H1 (cell line): ENCODE measurements at regions not wholly inside any gene's neighbourhood (a gene's known extent, or its start where the extent isn't known, plus 50 kb on each side); places are given as distances from the start of the nearest gene placed in this dataset.
"Not testable (repeated sequence)": the region's sequence is repeated elsewhere in the genome, so short reads cannot be mapped to it uniquely, and the experiment has no call there.

Source experiments
- CTCF ChIA-PET: fragments of 300-600 bp; sonication (Branson Sonifier 250); formaldehyde crosslinking; loops from one replicate; lab custom pipeline; 2021; ENCODE audit not compliant: partially characterized antibody; lab: Charles Lee
- POLR2A ChIA-PET: fragments of 300-600 bp; sonication (Branson Sonifier 250); formaldehyde crosslinking; loops from one replicate; lab custom pipeline; 2021; ENCODE audit warnings: inconsistent platforms; ENCODE audit not compliant: partially characterized antibody; lab: Charles Lee
- DNase-seq, 2 experiments: peaks; one replicate each; pipeline versions ENCODE4 v3.0.0 to v3.0.0-alpha.2; 2010 to 2022; ENCODE audit warnings: low spot score in 2 of 2, low read depth in 1 of 2, mixed read lengths in 1 of 2
- FAIRE-seq: peaks from 2 replicates; lab custom pipeline; 2011; peaks lifted over from hg19 to GRCh38; lab: Jason Lieb, UNC
- H2AFZ ChIP-seq: 2 replicates; pipeline ENCODE4 v1.8.1; 2012; ENCODE audit warnings: low read length, inconsistent platforms
- H2AK5ac ChIP-seq: 2 replicates; pipeline ENCODE4 v1.6.1; 2013; ENCODE audit warnings: low read depth, low read length
- H2BK120ac ChIP-seq: replicated peaks from 2 replicates; pipeline ENCODE3; 2013; ENCODE audit warnings: low read depth, low read length, inconsistent platforms
- H2BK12ac ChIP-seq: 2 replicates; pipeline ENCODE4 v1.6.1; 2013; ENCODE audit warnings: low read depth, low read length
- H2BK15ac ChIP-seq: 2 replicates; pipeline ENCODE4 v1.6.1; 2013; ENCODE audit warnings: low read length
- H2BK20ac ChIP-seq: 2 replicates; pipeline ENCODE4 v1.6.1; 2013; ENCODE audit warnings: low read length
- H2BK5ac ChIP-seq: 2 replicates; pipeline ENCODE4 v1.6.1; 2013; ENCODE audit warnings: low read depth, low read length
- H3K14ac ChIP-seq: 2 replicates; pipeline ENCODE4 v1.6.1; 2013; ENCODE audit warnings: inconsistent platforms; ENCODE audit not compliant: insufficient read length
- H3K18ac ChIP-seq: 2 replicates; pipeline ENCODE4 v1.6.1; 2013; ENCODE audit warnings: low read length; ENCODE audit errors: extremely low read depth
- H3K23ac ChIP-seq: 2 replicates; pipeline ENCODE4 v1.6.1; 2013; ENCODE audit warnings: inconsistent platforms; ENCODE audit not compliant: insufficient read length
- H3K23me2 ChIP-seq: 2 replicates; pipeline ENCODE4 v1.6.1; 2013; ENCODE audit warnings: low read depth, low read length
- H3K27ac ChIP-seq: 2 replicates; pipeline ENCODE4 v1.6.1; 2011; ENCODE audit warnings: low read depth, low read length, inconsistent platforms
- H3K27me3 ChIP-seq, 4 experiments: replicated peaks in 1 of 4; 1 replicate in 1 of 4; 2 replicates in 3 of 4; pipeline versions ENCODE4 v1.6.1 to v1.8.1; 2011 to 2013; ENCODE audit warnings: low read length in 3 of 4, mild to moderate bottlenecking in 3 of 4, inconsistent platforms in 2 of 4, mixed read lengths in 2 of 4, moderate library complexity in 1 of 4; ENCODE audit not compliant: control insufficient read depth in 3 of 4, insufficient read depth in 3 of 4; ENCODE audit errors: extremely low read depth in 1 of 4
- H3K36me3 ChIP-seq, 4 experiments: 2 replicates each; pipeline versions ENCODE4 v1.6.1 to v1.8.1; 2011 to 2013; ENCODE audit warnings: mild to moderate bottlenecking in 4 of 4, low read length in 3 of 4, moderate library complexity in 2 of 4, control low read depth in 1 of 4, inconsistent platforms in 1 of 4; ENCODE audit not compliant: insufficient read depth in 4 of 4, control insufficient read depth in 2 of 4
- H3K4ac ChIP-seq: replicated peaks from 2 replicates; pipeline ENCODE3; 2013; ENCODE audit warnings: low read length, low read depth, mixed read lengths, inconsistent platforms; ENCODE audit not compliant: insufficient read length
- H3K4me1 ChIP-seq, 4 experiments: replicated peaks in 1 of 4; 1 replicate in 1 of 4; 2 replicates in 3 of 4; pipeline versions ENCODE4 v1.6.1 to v1.8.1; 2011 to 2013; ENCODE audit warnings: low read length in 3 of 4, inconsistent platforms in 2 of 4, mixed read lengths in 1 of 4; ENCODE audit not compliant: insufficient read depth in 4 of 4, control insufficient read depth in 3 of 4
- H3K4me2 ChIP-seq, 2 experiments: 2 replicates each; pipeline versions ENCODE4 v1.6.1 to v1.8.1; 2011 to 2013; ENCODE audit warnings: low read depth in 2 of 2, low read length in 2 of 2, control low read depth in 1 of 2, inconsistent platforms in 1 of 2, mild to moderate bottlenecking in 1 of 2; ENCODE audit not compliant: insufficient read depth in 1 of 2
- H3K4me3 ChIP-seq, 4 experiments: fragments of 200-600, 300-600 bp in 1 of 4; sonication (generic), shearing (Covaris generic), sonication (Bioruptor Twin) in 1 of 4; 2 replicates each; pipeline versions ENCODE4 v1.5.1 to v1.8.1; 2011 to 2016; ENCODE audit warnings: low read length in 4 of 4, low read depth in 3 of 4, control low read depth in 2 of 4, inconsistent platforms in 2 of 4, mild to moderate bottlenecking in 2 of 4, mixed read lengths in 1 of 4, moderate library complexity in 1 of 4; ENCODE audit not compliant: insufficient read depth in 2 of 4; ENCODE audit errors: extremely low read depth in 1 of 4
- H3K56ac ChIP-seq: replicated peaks from 2 replicates; pipeline ENCODE3; 2013; ENCODE audit warnings: low read depth, mild to moderate bottlenecking, mixed read lengths, low read length, inconsistent platforms; ENCODE audit not compliant: insufficient read length
- H3K79me1 ChIP-seq: 2 replicates; pipeline ENCODE4 v1.6.1; 2013; ENCODE audit warnings: low read depth, low read length, control low read depth
- H3K79me2 ChIP-seq, 2 experiments: 2 replicates each; pipeline versions ENCODE4 v1.6.1 to v1.8.1; 2012 to 2013; ENCODE audit warnings: low read length in 2 of 2, mild to moderate bottlenecking in 2 of 2, inconsistent platforms in 1 of 2; ENCODE audit not compliant: insufficient read depth in 2 of 2, control insufficient read depth in 1 of 2
- H3K9ac ChIP-seq, 4 experiments: replicated peaks in 1 of 4; 1 replicate in 1 of 4; 2 replicates in 3 of 4; pipeline versions ENCODE4 v1.6.1 to v1.8.1; 2011 to 2013; ENCODE audit warnings: low read depth in 3 of 4, low read length in 3 of 4, control low read depth in 2 of 4, mild to moderate bottlenecking in 2 of 4, moderate library complexity in 2 of 4, inconsistent platforms in 1 of 4; ENCODE audit errors: extremely low read depth in 1 of 4
- H3K9me3 ChIP-seq, 2 experiments: 2 replicates each; pipeline versions ENCODE4 v1.6.1 to v1.8.1; 2012 to 2013; ENCODE audit warnings: mild to moderate bottlenecking in 2 of 2, moderate library complexity in 2 of 2, control low read depth in 1 of 2, inconsistent platforms in 1 of 2, low read depth in 1 of 2, low read length in 1 of 2, mixed read lengths in 1 of 2; ENCODE audit not compliant: insufficient read depth in 2 of 2
- H4K20me1 ChIP-seq, 2 experiments: replicated peaks in 1 of 2; 2 replicates each; pipeline versions ENCODE3 to v1.8.1; 2011 to 2013; ENCODE audit warnings: inconsistent platforms in 2 of 2, low read length in 2 of 2, mild to moderate bottlenecking in 1 of 2; ENCODE audit not compliant: insufficient read depth in 2 of 2, control insufficient read depth in 1 of 2
- H4K5ac ChIP-seq: 2 replicates; pipeline ENCODE4 v1.6.1; 2013; ENCODE audit warnings: low read length, low read depth, mixed read lengths, inconsistent platforms; ENCODE audit not compliant: insufficient read length
- H4K8ac ChIP-seq: 2 replicates; pipeline ENCODE4 v1.8.0; 2013; ENCODE audit warnings: mild to moderate bottlenecking, moderate library complexity, low read length, inconsistent platforms; ENCODE audit not compliant: insufficient read depth; ENCODE audit errors: extremely low read depth
- H4K91ac ChIP-seq: replicated peaks from 2 replicates; pipeline ENCODE3; 2013; ENCODE audit warnings: low read length, mixed read lengths, inconsistent platforms; ENCODE audit not compliant: insufficient read length
- WGBS, 2 experiments: shearing (Covaris generic) in 1 of 2; methylation state at CpG; one replicate each; pipeline versions ENCODE4 v1.1.6 to v1.1.7; 2013 to 2015; ENCODE audit warnings: low lambda C conversion rate in 2 of 2, mixed read lengths in 2 of 2, inconsistent platforms in 1 of 2, low coverage in 1 of 2, missing lambda C conversion rate in 1 of 2; ENCODE audit not compliant: insufficient replicate concordance in 2 of 2, insufficient coverage in 1 of 2, insufficient read length in 1 of 2; ENCODE audit errors: extremely low coverage in 1 of 2, missing lambda C conversion rate in 1 of 2; 5-methylcytosine and 5-hydroxymethylcytosine counted together

- FAIRE-seq, H3K14ac ChIP-seq, H4K8ac ChIP-seq, H3K9me3 ChIP-seq, H3K79me1 ChIP-seq, H3K9ac ChIP-seq, H3K27ac ChIP-seq, H3K36me3 ChIP-seq, H2BK15ac ChIP-seq, H3K4me2 ChIP-seq, H2BK12ac ChIP-seq, H3K79me2 ChIP-seq, POLR2A ChIA-PET, H3K4me1 ChIP-seq, H3K27me3 ChIP-seq, H2BK20ac ChIP-seq, H2BK120ac ChIP-seq, H4K91ac ChIP-seq, H3K4me3 ChIP-seq, H3K23ac ChIP-seq, H3K56ac ChIP-seq, H3K18ac ChIP-seq, H2AK5ac ChIP-seq, H4K20me1 ChIP-seq, H3K4ac ChIP-seq, H4K5ac ChIP-seq, H3K23me2 ChIP-seq, H2BK5ac ChIP-seq: not testable (repeated sequence)
- peak overlapping the region; percentile 53; the same call in 1 of the 2 replicates for H2AFZ ChIP-seq
- peak in 1 of 2 experiments; percentile 13 for DNase-seq
- CTCF ChIA-PET = interaction anchor here (1.1 kb wide), 1 partner anchor 96 kb away, joined by 3 read pairs; no protein-coding TSS in a partner anchor
- 95% methylated on average over 2 of the region's 2 CpGs; no CpG with 5 or more reads in 1 of the 2 experiments for WGBS, 2 experiments
These were observed 435.3 kb upstream of the STEAP1 start for GRCh38 chr7:89718941-89719340.
